Transverse colon (tissue), 4 donors: ENCODE measurements at regions not wholly inside any gene's neighbourhood (a gene's known extent, or its start where the extent isn't known, plus 50 kb on each side); places are given as distances from the start of the nearest gene placed in this dataset.

ENCODE experiments used
- EP300 ChIP-seq: sonication (generic); formaldehyde crosslinking; IDR thresholded peaks from one replicate; pipeline ENCODE4 v1.6.1; 2017; ENCODE audit warnings: antibody characterized with exemption, low read depth
- POLR2A ChIP-seq: fragments of 450-650 bp; IDR thresholded peaks from one replicate; pipeline ENCODE4 v1.6.1; 2016; ENCODE audit warnings: antibody characterized with exemption, mild to moderate bottlenecking, moderate library complexity
- POLR2AphosphoS5 ChIP-seq, 3 donors: sonication (generic); formaldehyde crosslinking; IDR thresholded peaks; one replicate each; pipeline ENCODE4 v1.6.1; 2016; ENCODE audit warnings: antibody characterized with exemption in 3 of 3
- TF ChIP-seq, protein P1 (sequence below), 5 experiments: fragments of 200-600 bp in 3 of 5; fragments of 450-650 bp in 2 of 5; sonication (generic) in 3 of 5; IDR thresholded peaks; 1 replicate in 2 of 5; 2 replicates in 3 of 5; pipeline ENCODE4 v1.5.1; 2016 to 2017; ENCODE audit warnings: antibody characterized with exemption in 5 of 5, inconsistent platforms in 3 of 5, mild to moderate bottlenecking in 2 of 5, moderate library complexity in 1 of 5

DNA sequence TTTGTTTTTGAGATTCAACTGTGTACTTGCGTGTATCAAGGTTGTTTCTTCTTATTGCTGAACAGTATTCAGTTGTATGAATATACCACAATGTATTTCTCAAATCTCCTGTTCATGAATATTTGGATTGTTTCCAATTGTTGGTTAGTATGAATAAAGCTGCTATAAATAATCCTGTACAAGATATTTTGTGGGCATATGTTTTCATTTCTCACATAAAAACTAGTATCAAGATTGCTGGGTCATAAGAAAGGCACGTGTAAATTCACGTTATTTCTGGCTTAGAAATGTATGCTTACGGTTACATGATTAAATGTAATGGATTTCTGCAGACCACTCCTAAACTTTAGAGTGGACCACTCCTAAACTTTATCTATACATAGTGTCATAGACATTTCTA lies 96.6 kb downstream of the BTBD3 start:
- TF ChIP-seq POLR2A: no peak
- TF ChIP-seq, protein P1, sequence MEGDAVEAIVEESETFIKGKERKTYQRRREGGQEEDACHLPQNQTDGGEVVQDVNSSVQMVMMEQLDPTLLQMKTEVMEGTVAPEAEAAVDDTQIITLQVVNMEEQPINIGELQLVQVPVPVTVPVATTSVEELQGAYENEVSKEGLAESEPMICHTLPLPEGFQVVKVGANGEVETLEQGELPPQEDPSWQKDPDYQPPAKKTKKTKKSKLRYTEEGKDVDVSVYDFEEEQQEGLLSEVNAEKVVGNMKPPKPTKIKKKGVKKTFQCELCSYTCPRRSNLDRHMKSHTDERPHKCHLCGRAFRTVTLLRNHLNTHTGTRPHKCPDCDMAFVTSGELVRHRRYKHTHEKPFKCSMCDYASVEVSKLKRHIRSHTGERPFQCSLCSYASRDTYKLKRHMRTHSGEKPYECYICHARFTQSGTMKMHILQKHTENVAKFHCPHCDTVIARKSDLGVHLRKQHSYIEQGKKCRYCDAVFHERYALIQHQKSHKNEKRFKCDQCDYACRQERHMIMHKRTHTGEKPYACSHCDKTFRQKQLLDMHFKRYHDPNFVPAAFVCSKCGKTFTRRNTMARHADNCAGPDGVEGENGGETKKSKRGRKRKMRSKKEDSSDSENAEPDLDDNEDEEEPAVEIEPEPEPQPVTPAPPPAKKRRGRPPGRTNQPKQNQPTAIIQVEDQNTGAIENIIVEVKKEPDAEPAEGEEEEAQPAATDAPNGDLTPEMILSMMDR (IDR thresholded peaks at IDR 0.05): no peak
- no peak for TF ChIP-seq POLR2AphosphoS5 (IDR thresholded peaks at IDR 0.05)
- no peak for TF ChIP-seq EP300
